KG1 (cell line): ENCODE measurements at regions not wholly inside any gene's neighbourhood (a gene's known extent, or its start where the extent isn't known, plus 50 kb on each side); places are given as distances from the start of the nearest gene placed in this dataset.

Source experiments
- DNase-seq: peaks from one replicate; lab custom pipeline; 2025; lab: John Stamatoyannopoulos, UW

- no peak for DNase-seq
Measured at GRCh38 chr20:7637184-7637583, 303.1 kb downstream of the HAO1 start.

- no peak for DNase-seq
Measured at GRCh38 chr20:7650086-7650879, 290.0 kb downstream of the HAO1 start.

- DNase-seq: no peak
Measured at GRCh38 chr20:7654231-7654630, 286.0 kb downstream of the HAO1 start.

GRCh38 chr20:7656687-7657467 is 283.4 kb downstream of the HAO1 start:
- no peak for DNase-seq

- DNase-seq: no peak
Measured at GRCh38 chr20:7657569-7657968, 282.7 kb downstream of the HAO1 start.

GRCh38 chr20:7660165-7660564 is 280.1 kb downstream of the HAO1 start:
- DNase-seq: no peak

GRCh38 chr20:7665376-7665775 is 274.9 kb downstream of the HAO1 start:
- DNase-seq: no peak

- DNase-seq: no peak
Measured at GRCh38 chr20:7667194-7667593, 273.1 kb downstream of the HAO1 start.

- no peak for DNase-seq
Measured at GRCh38 chr20:7672571-7672970, 267.7 kb downstream of the HAO1 start.

GRCh38 chr20:7673841-7674240 is 266.4 kb downstream of the HAO1 start:
- no peak for DNase-seq

GRCh38 chr20:7682916-7683315 is 257.3 kb downstream of the HAO1 start:
- DNase-seq: no peak

- no peak for DNase-seq
Measured at GRCh38 chr20:7687065-7687464, 253.2 kb downstream of the HAO1 start.

- no peak for DNase-seq
Measured at GRCh38 chr20:7689151-7689550, 251.1 kb downstream of the HAO1 start.

GRCh38 chr20:7691647-7692269 is 248.5 kb downstream of the HAO1 start:
- no peak for DNase-seq

GRCh38 chr20:7692478-7692877 is 247.8 kb downstream of the HAO1 start:
- DNase-seq: no peak

GRCh38 chr20:7693761-7694160 is 246.5 kb downstream of the HAO1 start:
- no peak for DNase-seq

GRCh38 chr20:7695051-7695495 is 245.2 kb downstream of the HAO1 start:
- DNase-seq: no peak

- DNase-seq: no peak
Measured at GRCh38 chr20:7695635-7696034, 244.6 kb downstream of the HAO1 start.

- no peak for DNase-seq
Measured at GRCh38 chr20:7696311-7696710, 243.9 kb downstream of the HAO1 start.

GRCh38 chr20:7702141-7702540 is 238.1 kb downstream of the HAO1 start:
- no peak for DNase-seq

GRCh38 chr20:7703551-7703961 is 236.7 kb downstream of the HAO1 start:
- no peak for DNase-seq

GRCh38 chr20:7703996-7704395 is 236.3 kb downstream of the HAO1 start:
- DNase-seq: no peak

- no peak for DNase-seq
Measured at GRCh38 chr20:7708112-7708511, 232.1 kb downstream of the HAO1 start.
